HepG2 (cell line): ENCODE measurements at regions not wholly inside any gene's neighbourhood (a gene's known extent, or its start where the extent isn't known, plus 50 kb on each side); places are given as distances from the start of the nearest gene placed in this dataset.

Source experiments
- ATAC-seq: fragments of 200-7000 bp; cut with Tn5 transposase; 3 replicates; pipeline ENCODE4 v1.9.1; 2020; ENCODE audit warnings: mild to moderate bottlenecking, moderate library complexity
- BruUV-seq: library from RNA; stranded (reverse); fragments of 400-500 nt; replicated peaks from 2 replicates; lab custom pipeline; 2021; lab: Mats Ljungman, UMichigan
- CTCF ChIA-PET: fragments of 300-600 bp; formaldehyde crosslinking; extraction: SDS; loops from one replicate; lab custom pipeline; 2021; ENCODE audit warnings: low total read pairs, inconsistent platforms, low intra/inter-chr PET ratio; lab: Yijun Ruan, JAX
- POLR2A ChIA-PET: fragments of 350-600 bp; sonication (Branson Sonifier 250); formaldehyde crosslinking; loops from one replicate; lab custom pipeline; 2020; ENCODE audit warnings: antibody characterized with exemption, inconsistent platforms; lab: Yijun Ruan, JAX
- DNase-seq: peaks from one replicate; pipeline ENCODE4 v3.0.0-alpha.2; 2015; ENCODE audit warnings: low spot score
- FAIRE-seq: peaks from 3 replicates; lab custom pipeline; 2011; peaks lifted over from hg19 to GRCh38; lab: Jason Lieb, UNC
- H2AFZ ChIP-seq: one replicate; pipeline ENCODE4 v1.6.1; 2011; ENCODE audit warnings: low read length, inconsistent platforms
- H3K27ac ChIP-seq: fragments of 300-600 bp; 3 replicates; pipeline ENCODE4 v1.8.0; 2011; ENCODE audit warnings: mixed run types, mild to moderate bottlenecking, mixed read lengths, low read length, inconsistent platforms; ENCODE audit not compliant: insufficient read depth; ENCODE audit errors: extremely low read length
- H3K27me3 ChIP-seq, 2 experiments: fragments of 200-600 bp in 1 of 2; 2 replicates in 1 of 2; 3 replicates in 1 of 2; pipeline versions ENCODE4 v1.6.0 to v1.8.0; 2011; ENCODE audit warnings: low read length in 2 of 2, mild to moderate bottlenecking in 2 of 2, moderate library complexity in 2 of 2, inconsistent platforms in 1 of 2; ENCODE audit not compliant: insufficient read depth in 2 of 2, control insufficient read depth in 1 of 2
- H3K36me3 ChIP-seq, 2 experiments: fragments of 200-600 bp in 1 of 2; replicated peaks in 1 of 2; 2 replicates in 1 of 2; 3 replicates in 1 of 2; pipeline versions ENCODE4 v1.5.1 to v1.8.0; 2011; ENCODE audit warnings: low read length in 2 of 2, inconsistent platforms in 1 of 2; ENCODE audit not compliant: insufficient read depth in 2 of 2, control insufficient read depth in 1 of 2
- H3K4me1 ChIP-seq: 2 replicates; pipeline ENCODE4 v1.5.1; 2012; ENCODE audit warnings: low read length, inconsistent platforms; ENCODE audit not compliant: insufficient read depth
- H3K4me2 ChIP-seq: 2 replicates; pipeline ENCODE4 v1.6.0; 2011; ENCODE audit warnings: low read depth, low read length, inconsistent platforms
- H3K4me3 ChIP-seq, 3 experiments: fragments of 200-600 bp in 1 of 3; sonication (generic), shearing (Covaris generic) in 1 of 3; replicated peaks in 1 of 3; 2 replicates each; pipeline ENCODE4 v1.5.1; 2011 to 2016; ENCODE audit warnings: low read length in 3 of 3, inconsistent platforms in 2 of 3, low read depth in 2 of 3, mild to moderate bottlenecking in 2 of 3, control low read depth in 1 of 3, mixed read lengths in 1 of 3; ENCODE audit not compliant: insufficient read depth in 1 of 3
- H3K79me2 ChIP-seq: one replicate; pipeline ENCODE4 v1.6.1; 2011; ENCODE audit warnings: low read length, inconsistent platforms; ENCODE audit not compliant: insufficient read depth
- H3K9ac ChIP-seq: 2 replicates; pipeline ENCODE4 v1.6.0; 2011; ENCODE audit warnings: mild to moderate bottlenecking, low read depth, low read length, inconsistent platforms; ENCODE audit not compliant: insufficient read depth
- H3K9me3 ChIP-seq: 2 replicates; pipeline ENCODE4 v1.5.1; 2012; ENCODE audit warnings: mild to moderate bottlenecking, low read length
- H4K20me1 ChIP-seq: 2 replicates; pipeline ENCODE4 v1.6.0; 2011; ENCODE audit warnings: inconsistent platforms, mild to moderate bottlenecking, low read length, moderate library complexity; ENCODE audit not compliant: insufficient read depth
- ARNT2 ChIP-seq: sonication (generic); formaldehyde crosslinking; IDR thresholded peaks from 2 replicates; pipeline ENCODE4 v1.8.0; 2022; ENCODE audit warnings: mild to moderate bottlenecking, low read depth, missing genetic modification reagents, moderate library complexity
- FLYWCH1 ChIP-seq: sonication (generic); formaldehyde crosslinking; IDR thresholded peaks from 2 replicates; pipeline ENCODE4 v1.8.1; 2023; ENCODE audit warnings: mild to moderate bottlenecking, missing genetic modification reagents
- KAT7 ChIP-seq: IDR thresholded peaks from 2 replicates; pipeline ENCODE4 v1.6.1; 2018; ENCODE audit warnings: borderline replicate concordance, missing compliant biosample characterization
- KLF16 ChIP-seq, 2 experiments: sonication (generic) in 1 of 2; formaldehyde crosslinking in 1 of 2; IDR thresholded peaks; 2 replicates each; pipeline versions ENCODE4 v1.6.1 to v1.8.0; 2016 to 2023; ENCODE audit warnings: missing genetic modification reagents in 2 of 2, missing compliant biosample characterization in 1 of 2
- NCOA2 ChIP-seq: sonication (generic); formaldehyde crosslinking; IDR thresholded peaks from 2 replicates; pipeline ENCODE4 v1.8.0; 2022; ENCODE audit warnings: inconsistent platforms
- NR2F6 ChIP-seq, 2 experiments: IDR thresholded peaks; 2 replicates each; pipeline ENCODE4 v1.6.1; 2016; ENCODE audit warnings: antibody characterized with exemption in 1 of 2, mild to moderate bottlenecking in 1 of 2
- SIN3A ChIP-seq: IDR thresholded peaks from 2 replicates; pipeline ENCODE4 v1.6.1; 2011; ENCODE audit warnings: low read depth, mild to moderate bottlenecking, control low read depth, low read length, borderline replicate concordance
- ZMAT3 ChIP-seq: sonication (generic); formaldehyde crosslinking; conservative IDR thresholded peaks from 2 replicates; pipeline ENCODE4 v1.7.0; 2021; ENCODE audit warnings: missing genetic modification reagents
- ZMYM3 ChIP-seq: sonication (generic); formaldehyde crosslinking; IDR thresholded peaks from 2 replicates; pipeline ENCODE4 v1.5.1; 2020; ENCODE audit warnings: mild to moderate bottlenecking, missing genetic modification reagents
- ZNF253 ChIP-seq: sonication (generic); formaldehyde crosslinking; IDR thresholded peaks from 2 replicates; pipeline ENCODE4 v1.8.0; 2022; ENCODE audit warnings: mild to moderate bottlenecking, missing genetic modification reagents, borderline replicate concordance
- ZNF512B ChIP-seq: sonication (generic); formaldehyde crosslinking; IDR thresholded peaks from 2 replicates; pipeline ENCODE4 v1.5.1; 2020; ENCODE audit warnings: missing genetic modification reagents, mild to moderate bottlenecking, borderline replicate concordance
- ZNF558 ChIP-seq: sonication (generic); formaldehyde crosslinking; IDR thresholded peaks from 2 replicates; pipeline ENCODE4 v1.9.0; 2022; ENCODE audit warnings: mild to moderate bottlenecking, missing genetic modification reagents, borderline replicate concordance
- ZNF589 ChIP-seq: sonication (generic); formaldehyde crosslinking; conservative IDR thresholded peaks from 2 replicates; pipeline ENCODE4 v1.8.0; 2022; ENCODE audit warnings: mild to moderate bottlenecking, moderate library complexity, missing genetic modification reagents
- ZNF737 ChIP-seq: sonication (generic); formaldehyde crosslinking; IDR thresholded peaks from 2 replicates; pipeline ENCODE4 v1.5.0; 2020; ENCODE audit warnings: missing genetic modification reagents, mild to moderate bottlenecking, borderline replicate concordance
- ZNF792 ChIP-seq: IDR thresholded peaks from 2 replicates; pipeline ENCODE4 v1.6.1; 2016
- WGBS: methylation state at CpG from one replicate; pipeline ENCODE4 v1.1.6; 2017; ENCODE audit warnings: low lambda C conversion rate; 5-methylcytosine and 5-hydroxymethylcytosine counted together
- in situ Hi-C: cut with HindIII; loops from 2 replicates; pipeline ENCODE4 v1.10.0; 2017; ENCODE audit warnings: low pct_unique_long_range_greater_than_20kb; ENCODE audit not compliant: extremely low pct_ligation_motif_present
- intact Hi-C: fragments of 100-400 bp; cut with micrococcal nuclease; formaldehyde crosslinking; loops from one replicate; pipeline ENCODE4 v1.10.0; 2022; ENCODE audit not compliant: unreplicated experiment

GRCh38 chr3:106124818-106125217 lies 256.0 kb upstream of the CBLB start:
- in situ Hi-C loops (no loop called here), intact Hi-C loops (no loop called here)
- Histone ChIP-seq H4K20me1 (no peaks in the 10 kb centered on the region), H3K27ac (no peak overlapping the region), H3K9me3 (no peaks in the 10 kb centered on the region), H2AFZ (no peak overlapping the region), H3K27me3 (no peaks in the 10 kb centered on the region), H3K36me3 (no peaks in the 10 kb centered on the region), H3K9ac (no peak overlapping the region)
- no TSS peak for BruUV-seq
- no peak for ATAC-seq
- CTCF ChIA-PET: no interaction called here
- TF ChIP-seq NR2F6 (IDR thresholded peaks at IDR 0.05): no peak
- no peak for TF ChIP-seq NR2F6 (CRISPR knock-in tag; IDR thresholded peaks at IDR 0.05)
- TF ChIP-seq ARNT2 (CRISPR knock-in tag): no peak
- no peak for TF ChIP-seq KLF16 (CRISPR knock-in tag; IDR thresholded peaks at IDR 0.05)
- TF ChIP-seq NCOA2: no peak
- no peak for TF ChIP-seq SIN3A
- TF ChIP-seq ZNF589: no peak
- TF ChIP-seq KAT7 (CRISPR knock-in tag): no peak
- TF ChIP-seq ZNF737: no peak
- no peak for TF ChIP-seq FLYWCH1 (CRISPR knock-in tag)
- no peak for TF ChIP-seq ZNF512B (CRISPR knock-in tag)
- no peak for TF ChIP-seq ZMYM3 (CRISPR knock-in tag)
- no peak for TF ChIP-seq ZNF558
- no peak for TF ChIP-seq ZNF792 (CRISPR knock-in tag)
- no peak for TF ChIP-seq ZNF253
- TF ChIP-seq ZMAT3: no peak
- TF ChIP-seq, all 625 proteins: peak for 0
- FAIRE-seq (no peak), DNase-seq (no peak)
- no peak overlapping the region for H3K4me3 ChIP-seq
- 0% methylated on average over 1 of the region's 1 CpG for WGBS
- H3K79me2 ChIP-seq: no peaks in the 10 kb centered on the region
- H3K4me2 ChIP-seq: no peak overlapping the region
- POLR2A ChIA-PET: no interaction called here
- H3K4me1 ChIP-seq: no peaks in the 10 kb centered on the region
